B cell (primary cell): ENCODE measurements at regions not wholly inside any gene's neighbourhood (a gene's known extent, or its start where the extent isn't known, plus 50 kb on each side); places are given as distances from the start of the nearest gene placed in this dataset.

ENCODE experiments used
- ATAC-seq: fragments of 200-7000 bp; cut with Tn5 transposase; one replicate; pipeline ENCODE4 v1.10.0; 2021; ENCODE audit warnings: low read depth, mild to moderate bottlenecking, moderate number of reproducible peaks, moderate library complexity
- CTCF ChIA-PET: fragments of 350-600 bp; sonication (Branson Sonifier 250); formaldehyde crosslinking; loops from one replicate; lab custom pipeline; 2021; ENCODE audit warnings: antibody characterized with exemption, inconsistent platforms; lab: Charles Lee
- POLR2A ChIA-PET: fragments of 350-600 bp; sonication (Branson Sonifier 250); formaldehyde crosslinking; loops from one replicate; lab custom pipeline; 2021; ENCODE audit warnings: antibody characterized with exemption; lab: Charles Lee
- DNase-seq: peaks from one replicate; pipeline ENCODE4 v3.0.0; 2013
- H2AFZ ChIP-seq: 2 replicates; pipeline ENCODE4 v1.6.1; 2012; ENCODE audit warnings: mild to moderate bottlenecking, low read depth, low read length; ENCODE audit not compliant: insufficient read depth, poor library complexity, severe bottlenecking
- H3K27ac ChIP-seq, 2 donors: 1 replicate in 1 of 2; 2 replicates in 1 of 2; pipeline ENCODE4 v1.5.1; 2012 to 2013; ENCODE audit warnings: low read length in 2 of 2, mild to moderate bottlenecking in 2 of 2, moderate library complexity in 1 of 2
- H3K27me3 ChIP-seq, 4 experiments: fragments of 200-600 bp in 1 of 4; sonication (generic) in 1 of 4; replicated peaks in 1 of 4; 1 replicate in 2 of 4; 2 replicates in 2 of 4; pipeline versions ENCODE4 v1.6.1 to v1.7.0; 2013 to 2016; ENCODE audit warnings: low read length in 3 of 4, mild to moderate bottlenecking in 2 of 4, mixed read lengths in 1 of 4, moderate library complexity in 1 of 4; ENCODE audit not compliant: insufficient read depth in 4 of 4, control insufficient read depth in 3 of 4; ENCODE audit errors: control extremely low read depth in 1 of 4
- H3K36me3 ChIP-seq, 2 experiments: replicated peaks in 1 of 2; 1 replicate in 1 of 2; 2 replicates in 1 of 2; pipeline versions ENCODE4 v1.6.1 to v1.7.1; 2013; ENCODE audit warnings: low read length in 1 of 2; ENCODE audit not compliant: insufficient read depth in 2 of 2, control insufficient read depth in 1 of 2; ENCODE audit errors: control extremely low read depth in 1 of 2, extremely low read depth in 1 of 2
- H3K4me1 ChIP-seq, 2 donors: fragments of 200-600 bp in 1 of 2; sonication (generic) in 1 of 2; 1 replicate in 1 of 2; 2 replicates in 1 of 2; pipeline versions ENCODE4 v1.5.1 to v1.6.1; 2013 to 2017; ENCODE audit warnings: low read length in 2 of 2; ENCODE audit not compliant: control insufficient read depth in 2 of 2, insufficient read depth in 2 of 2
- H3K4me2 ChIP-seq: replicated peaks from 2 replicates; pipeline ENCODE3; 2012; ENCODE audit warnings: mild to moderate bottlenecking, low read depth, low read length; ENCODE audit not compliant: poor library complexity, severe bottlenecking
- H3K4me3 ChIP-seq, 5 experiments: fragments of 200-600 bp in 1 of 5; sonication (generic) in 1 of 5; 1 replicate in 3 of 5; 2 replicates in 2 of 5; pipeline versions ENCODE4 v1.5.1 to v1.7.0; 2011 to 2016; ENCODE audit warnings: low read length in 4 of 5, mild to moderate bottlenecking in 4 of 5, low read depth in 2 of 5, control low read depth in 1 of 5, moderate library complexity in 1 of 5; ENCODE audit not compliant: insufficient read depth in 1 of 5; ENCODE audit errors: control extremely low read depth in 1 of 5, extremely low read depth in 1 of 5
- H3K79me2 ChIP-seq: fragments of 200-600 bp; sonication (generic); one replicate; pipeline ENCODE4 v1.6.0; 2016; ENCODE audit warnings: low read length; ENCODE audit not compliant: control insufficient read depth, insufficient read depth
- H3K9ac ChIP-seq: fragments of 200-600 bp; sonication (generic); 2 replicates; pipeline ENCODE4 v1.6.1; 2017; ENCODE audit warnings: mild to moderate bottlenecking, low read length, moderate library complexity
- H3K9me3 ChIP-seq, 3 donors: one replicate each; pipeline versions ENCODE4 v1.6.1 to v1.7.1; 2013; ENCODE audit warnings: low read length in 2 of 3; ENCODE audit not compliant: control insufficient read depth in 2 of 3, insufficient read depth in 1 of 3; ENCODE audit errors: control extremely low read depth in 1 of 3
- H4K20me1 ChIP-seq: 2 replicates; pipeline ENCODE4 v1.6.0; 2012; ENCODE audit warnings: mild to moderate bottlenecking, low read length; ENCODE audit not compliant: insufficient read depth, control insufficient read depth, poor library complexity, severe bottlenecking
- H3K27ac Mint-ChIP-seq: one replicate; pipeline ENCODE4 v1.8.0; 2021; ENCODE audit warnings: mixed read lengths
- H3K27me3 Mint-ChIP-seq: one replicate; pipeline ENCODE4 v1.8.0; 2021; ENCODE audit warnings: mixed read lengths
- H3K4me1 Mint-ChIP-seq: one replicate; pipeline ENCODE4 v1.8.0; 2021; ENCODE audit warnings: mixed read lengths
- H3K4me3 Mint-ChIP-seq: one replicate; pipeline ENCODE4 v1.8.0; 2021; ENCODE audit warnings: mixed read lengths
- H3K9me3 Mint-ChIP-seq: one replicate; pipeline ENCODE4 v1.8.0; 2022; ENCODE audit warnings: mixed read lengths; ENCODE audit not compliant: insufficient read depth
- CTCF ChIP-seq: fragments of 200-600 bp; IDR thresholded peaks from one replicate; pipeline ENCODE4 v1.8.0; 2022; ENCODE audit warnings: antibody characterized with exemption, mild to moderate bottlenecking
- EZH2 ChIP-seq: IDR thresholded peaks from 2 replicates; pipeline ENCODE4 v1.6.1; 2012; ENCODE audit warnings: borderline replicate concordance, low read depth, mild to moderate bottlenecking, moderate library complexity, low read length; ENCODE audit not compliant: insufficient read depth, poor library complexity, severe bottlenecking
- WGBS: methylation state at CpG from one replicate; pipeline ENCODE4 v1.1.5; 2013; ENCODE audit warnings: missing lambda C conversion rate; ENCODE audit not compliant: insufficient coverage; 5-methylcytosine and 5-hydroxymethylcytosine counted together
- intact Hi-C: fragments of 100-400 bp; cut with micrococcal nuclease; formaldehyde crosslinking; loops from one replicate; pipeline ENCODE4 v1.10.0; 2022

GRCh38 chr2:187769437-187769836, 215.2 kb upstream of the TFPI start:
- DNase-seq = no peak
- Histone ChIP-seq H3K79me2 (no peaks in the 10 kb centered on the region), H3K9ac (no peak overlapping the region), H4K20me1 (no peaks in the 10 kb centered on the region), H3K4me3 (no peak overlapping the region), H3K4me1 (no peaks in the 10 kb centered on the region), H3K27ac (no peak overlapping the region), H3K9me3 (no peaks in the 10 kb centered on the region), H3K36me3 (no peaks in the 10 kb centered on the region), H3K27me3 (no peaks in the 10 kb centered on the region), H3K4me2 (no peak overlapping the region), H2AFZ (no peak overlapping the region)
- no peak for ATAC-seq
- peaks cover 2% of the 10 kb centered on the region for H3K9me3 Mint-ChIP-seq
- intact Hi-C loops = no loop called here
- ChIA-PET CTCF (no interaction called here), POLR2A (no interaction called here)
- no peak overlapping the region for H3K27ac Mint-ChIP-seq
- H3K4me1 Mint-ChIP-seq = no peaks in the 10 kb centered on the region
- H3K4me3 Mint-ChIP-seq = no peak overlapping the region
- TF ChIP-seq CTCF = no peak
- TF ChIP-seq EZH2 = no peak
- WGBS = no CpG with 5 or more reads among the region's 3 CpGs
- no peaks in the 10 kb centered on the region for H3K27me3 Mint-ChIP-seq

GRCh38 chr2:187774551-187775071, 220.4 kb upstream of the TFPI start:
- Histone ChIP-seq H2AFZ (no peak overlapping the region), H3K27ac (no peak overlapping the region), H3K4me1 (no peaks in the 10 kb centered on the region), H3K9ac (no peak overlapping the region), H3K27me3 (no peaks in the 10 kb centered on the region), H3K4me3 (no peak overlapping the region), H3K36me3 (no peaks in the 10 kb centered on the region), H3K4me2 (no peak overlapping the region), H3K9me3 (no peaks in the 10 kb centered on the region), H4K20me1 (no peaks in the 10 kb centered on the region), H3K79me2 (no peaks in the 10 kb centered on the region)
- no peak for TF ChIP-seq CTCF
- TF ChIP-seq EZH2 = no peak
- Mint-ChIP-seq H3K9me3 (peaks cover 2% of the 10 kb centered on the region), H3K27me3 (no peaks in the 10 kb centered on the region), H3K4me1 (no peaks in the 10 kb centered on the region), H3K4me3 (no peak overlapping the region), H3K27ac (no peak overlapping the region)
- CTCF ChIA-PET = no interaction called here
- no peak for DNase-seq
- ATAC-seq = no peak
- WGBS = no CpG with 5 or more reads among the region's 1 CpG
- intact Hi-C loops = no loop called here
- POLR2A ChIA-PET = no interaction called here
